ENCODE measurements at regions not wholly inside any gene's neighbourhood (a gene's known extent, or its start where the extent isn't known, plus 50 kb on each side); places are given as distances from the start of the nearest gene placed in this dataset.

- Histone ChIP-seq H3K36me3 (ENCODE audit: control insufficient read depth in 1 of 2, insufficient read depth in 2 of 2, low read length in 1 of 2) (no peaks in the 10 kb centered on the region), H3K27me3 (ENCODE audit: control insufficient read depth in 1 of 2, insufficient read depth in 2 of 2, low read length in 1 of 2) (no peaks in the 10 kb centered on the region), H3K27ac (ENCODE audit: low read depth in 1 of 2, low read length in 2 of 2) (no peak overlapping the region), H3K9me3 (ENCODE audit: control insufficient read depth, low read length) (no peaks in the 10 kb centered on the region), H3K4me1 (ENCODE audit: control insufficient read depth in 1 of 2, insufficient read depth in 2 of 2, low read length in 2 of 2) (no peaks in the 10 kb centered on the region), H3K4me3 (ENCODE audit: low read length in 2 of 2) (no peak overlapping the region)
- DNase-seq (no peak), ATAC-seq (ENCODE audit: low FRiP score) (no peak)
- intact Hi-C loops (cut with DNase I), result no loop called here
- WGBS, 2 donors, result 31 to 39% methylated on average over 5 of the region's 5 CpGs
Measured at GRCh38 chr16:48911700-48912099, 301.7 kb upstream of the N4BP1 start.

GRCh38 chr16:48910214-48910613 is 300.2 kb upstream of the N4BP1 start:
- H3K4me1 ChIP-seq (ENCODE audit: control insufficient read depth in 1 of 2, insufficient read depth in 2 of 2, low read length in 2 of 2), result no peaks in the 10 kb centered on the region
- H3K36me3 ChIP-seq (ENCODE audit: control insufficient read depth in 1 of 2, insufficient read depth in 2 of 2, low read length in 1 of 2), result no peaks in the 10 kb centered on the region
- 81 to 82% methylated on average over 3 of the region's 3 CpGs for WGBS, 2 donors
- DNase-seq, result no peak
- H3K4me3 ChIP-seq (ENCODE audit: low read length in 2 of 2), result no peak overlapping the region
- no peaks in the 10 kb centered on the region for H3K9me3 ChIP-seq (ENCODE audit: control insufficient read depth, low read length)
- intact Hi-C loops (cut with DNase I), result no loop called here
- H3K27me3 ChIP-seq (ENCODE audit: control insufficient read depth in 1 of 2, insufficient read depth in 2 of 2, low read length in 1 of 2), result no peaks in the 10 kb centered on the region
- ATAC-seq (ENCODE audit: low FRiP score), result peak; percentile 40
- no peak overlapping the region for H3K27ac ChIP-seq (ENCODE audit: low read depth in 1 of 2, low read length in 2 of 2)

DNA sequence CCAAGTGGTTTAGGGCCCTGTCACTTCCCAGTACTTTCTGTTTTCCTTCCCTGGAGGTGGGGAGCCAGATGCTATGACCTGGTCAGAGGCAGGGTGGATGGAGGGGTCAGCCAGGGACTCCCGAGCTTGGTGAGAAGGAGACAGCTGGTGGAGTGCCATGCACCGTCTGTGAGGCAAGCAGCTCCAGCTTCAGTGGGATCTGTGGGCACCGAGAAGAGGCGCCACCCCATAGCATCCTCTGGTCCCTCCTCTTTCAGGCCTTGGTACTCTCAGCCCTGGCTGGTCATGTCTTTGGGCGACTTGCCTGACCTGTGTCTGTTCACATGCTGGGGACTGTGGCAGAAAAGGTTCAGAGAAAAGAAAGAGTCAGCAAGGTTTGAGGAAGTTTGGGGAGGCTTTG is 299.3 kb upstream of the N4BP1 start:
- Histone ChIP-seq H3K36me3 (ENCODE audit: control insufficient read depth in 1 of 2, insufficient read depth in 2 of 2, low read length in 1 of 2) (no peaks in the 10 kb centered on the region), H3K27ac (ENCODE audit: low read depth in 1 of 2, low read length in 2 of 2) (no peak overlapping the region), H3K9me3 (ENCODE audit: control insufficient read depth, low read length) (no peaks in the 10 kb centered on the region), H3K4me3 (ENCODE audit: low read length in 2 of 2) (no peak overlapping the region), H3K4me1 (ENCODE audit: control insufficient read depth in 1 of 2, insufficient read depth in 2 of 2, low read length in 2 of 2) (no peaks in the 10 kb centered on the region), H3K27me3 (ENCODE audit: control insufficient read depth in 1 of 2, insufficient read depth in 2 of 2, low read length in 1 of 2) (no peaks in the 10 kb centered on the region)
- intact Hi-C loops (cut with DNase I), result no loop called here
- WGBS, 2 donors, result 73 to 79% methylated on average over 5 of the region's 5 CpGs
- DNase-seq (no peak), ATAC-seq (ENCODE audit: low FRiP score) (no peak)

- WGBS, 2 donors, result 90 to 91% methylated on average over 10 of the region's 10 CpGs
- Histone ChIP-seq H3K4me1 (ENCODE audit: control insufficient read depth in 1 of 2, insufficient read depth in 2 of 2, low read length in 2 of 2) (no peaks in the 10 kb centered on the region), H3K4me3 (ENCODE audit: low read length in 2 of 2) (no peak overlapping the region), H3K9me3 (ENCODE audit: control insufficient read depth, low read length) (no peaks in the 10 kb centered on the region), H3K27ac (ENCODE audit: low read depth in 1 of 2, low read length in 2 of 2) (no peak overlapping the region), H3K27me3 (ENCODE audit: control insufficient read depth in 1 of 2, insufficient read depth in 2 of 2, low read length in 1 of 2) (no peaks in the 10 kb centered on the region), H3K36me3 (ENCODE audit: control insufficient read depth in 1 of 2, insufficient read depth in 2 of 2, low read length in 1 of 2) (no peaks in the 10 kb centered on the region)
- ATAC-seq (ENCODE audit: low FRiP score), result no peak
- DNase-seq, result no peak
- intact Hi-C loops (cut with DNase I), result no loop called here
Measured at GRCh38 chr16:48907906-48908634, 298.1 kb upstream of the N4BP1 start.

DNA sequence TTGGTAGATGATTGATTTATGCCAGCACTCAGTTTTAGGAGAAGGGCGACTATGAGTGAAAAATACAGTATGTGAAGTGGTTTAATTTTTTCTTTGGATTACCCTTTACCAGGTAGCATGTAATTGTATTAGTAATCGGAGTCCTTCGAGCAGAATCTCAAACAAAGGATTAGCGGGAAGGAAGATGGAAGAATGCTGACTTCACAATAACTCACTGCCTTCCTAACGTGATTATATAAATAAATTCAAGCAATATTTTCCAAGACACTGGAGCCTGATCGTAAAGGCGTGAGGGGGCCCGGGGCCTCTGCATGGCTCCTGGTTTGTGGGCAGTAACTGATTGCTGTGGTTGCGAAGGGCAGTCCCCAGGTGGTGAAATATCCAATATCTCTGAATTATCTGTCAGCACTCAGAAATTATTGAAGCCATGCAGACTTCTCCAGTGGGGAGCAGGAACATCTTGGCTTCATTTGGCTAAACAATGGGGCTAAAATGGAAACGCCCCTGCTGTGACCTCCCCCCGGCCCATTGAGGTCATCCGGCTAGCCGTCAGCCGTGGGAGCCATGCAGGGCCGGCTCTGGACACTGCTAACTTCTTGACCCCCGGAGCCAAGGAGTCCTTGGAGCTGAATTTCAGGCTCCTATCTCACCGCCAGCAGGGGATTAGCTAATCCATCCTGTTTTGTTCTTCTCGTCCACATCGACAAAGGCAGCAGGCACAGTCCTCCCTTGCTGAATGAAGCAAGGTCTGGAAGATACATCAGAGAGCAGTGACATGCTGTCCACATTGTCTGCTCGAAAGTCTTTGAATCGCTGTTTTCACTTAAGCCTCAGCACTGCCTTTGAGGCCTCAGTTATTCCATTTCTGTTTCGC is 295.9 kb upstream of the N4BP1 start:
- 48 to 52% methylated on average over 22 of the region's 22 CpGs for WGBS, 2 donors
- Histone ChIP-seq H3K27ac (ENCODE audit: low read depth in 1 of 2, low read length in 2 of 2) (no peak overlapping the region), H3K9me3 (ENCODE audit: control insufficient read depth, low read length) (no peaks in the 10 kb centered on the region), H3K4me3 (ENCODE audit: low read length in 2 of 2) (no peak overlapping the region), H3K27me3 (ENCODE audit: control insufficient read depth in 1 of 2, insufficient read depth in 2 of 2, low read length in 1 of 2) (no peaks in the 10 kb centered on the region), H3K4me1 (ENCODE audit: control insufficient read depth in 1 of 2, insufficient read depth in 2 of 2, low read length in 2 of 2) (no peaks in the 10 kb centered on the region), H3K36me3 (ENCODE audit: control insufficient read depth in 1 of 2, insufficient read depth in 2 of 2, low read length in 1 of 2) (no peaks in the 10 kb centered on the region)
- ATAC-seq (ENCODE audit: low FRiP score) (no peak), DNase-seq (no peak)
- intact Hi-C loops (cut with DNase I), result no loop called here

DNA sequence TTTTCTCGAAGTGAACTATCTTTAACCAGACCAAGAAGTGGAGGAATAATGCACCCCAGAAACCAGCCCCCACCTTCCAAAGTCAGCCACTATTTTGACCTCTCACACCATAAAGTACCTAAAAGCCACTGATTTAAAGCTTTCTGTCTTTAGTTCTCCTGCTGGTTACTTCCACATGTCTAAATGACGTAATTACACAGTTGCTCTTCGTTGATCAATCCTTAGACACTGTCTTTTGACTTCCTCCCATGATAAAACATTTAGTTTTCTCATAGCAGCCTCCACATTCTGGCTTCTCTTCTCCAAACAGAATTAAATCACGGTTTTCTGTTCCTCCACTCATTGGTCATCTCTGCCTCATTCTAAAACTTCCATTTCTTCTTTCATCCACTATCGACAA is 294.4 kb upstream of the N4BP1 start:
- H3K4me3 ChIP-seq (ENCODE audit: low read length in 2 of 2), result no peak overlapping the region
- H3K27me3 ChIP-seq (ENCODE audit: control insufficient read depth in 1 of 2, insufficient read depth in 2 of 2, low read length in 1 of 2), result no peaks in the 10 kb centered on the region
- 40 to 54% methylated on average over 5 of the region's 5 CpGs for WGBS, 2 donors
- H3K4me1 ChIP-seq (ENCODE audit: control insufficient read depth in 1 of 2, insufficient read depth in 2 of 2, low read length in 2 of 2), result no peaks in the 10 kb centered on the region
- H3K27ac ChIP-seq (ENCODE audit: low read depth in 1 of 2, low read length in 2 of 2), result no peak overlapping the region
- intact Hi-C loops (cut with DNase I), result no loop called here
- ATAC-seq (ENCODE audit: low FRiP score) (no peak), DNase-seq (no peak)
- H3K36me3 ChIP-seq (ENCODE audit: control insufficient read depth in 1 of 2, insufficient read depth in 2 of 2, low read length in 1 of 2), result no peaks in the 10 kb centered on the region
- H3K9me3 ChIP-seq (ENCODE audit: control insufficient read depth, low read length), result no peaks in the 10 kb centered on the region

- ATAC-seq (ENCODE audit: low FRiP score), result no peak
Measured at GRCh38 chr16:48903039-48903438, 293.1 kb upstream of the N4BP1 start.

DNA sequence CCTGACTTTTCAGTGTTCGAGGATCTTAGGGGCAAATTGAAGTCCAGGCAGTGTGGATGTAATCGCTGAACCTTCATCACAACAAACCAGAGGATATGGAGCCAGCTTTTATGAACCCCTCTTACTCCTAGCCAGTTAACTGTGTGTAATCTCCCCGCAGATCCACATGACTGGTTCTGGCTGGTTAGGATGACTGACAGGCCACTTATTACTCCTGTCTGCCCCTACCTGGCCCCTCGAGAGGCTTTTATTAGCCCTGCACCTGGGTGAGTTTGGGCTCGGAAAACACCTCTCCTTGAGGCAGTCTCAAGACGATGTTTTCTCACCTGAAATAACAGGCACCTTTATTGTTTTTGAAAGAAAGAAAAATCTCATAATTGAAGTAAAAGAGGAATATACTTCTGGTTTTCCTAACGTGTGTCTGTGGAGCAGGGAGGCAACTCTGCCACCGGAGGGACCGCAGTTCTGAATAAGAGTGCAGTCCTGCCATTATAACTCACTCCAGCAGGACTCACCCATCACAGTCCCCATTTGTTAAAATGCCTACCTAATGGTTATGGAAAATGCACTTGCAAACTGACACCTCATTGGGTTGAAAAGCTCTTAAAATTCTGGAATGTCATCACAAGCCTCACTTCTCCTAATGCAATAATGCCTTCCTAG is 291.9 kb upstream of the N4BP1 start:
- H3K36me3 ChIP-seq (ENCODE audit: control insufficient read depth in 1 of 2, insufficient read depth in 2 of 2, low read length in 1 of 2), result no peaks in the 10 kb centered on the region
- intact Hi-C loops (cut with DNase I), result no loop called here
- no peaks in the 10 kb centered on the region for H3K4me1 ChIP-seq (ENCODE audit: control insufficient read depth in 1 of 2, insufficient read depth in 2 of 2, low read length in 2 of 2)
- H3K27ac ChIP-seq (ENCODE audit: low read depth in 1 of 2, low read length in 2 of 2), result no peak overlapping the region
- DNase-seq (no peak), ATAC-seq (ENCODE audit: low FRiP score) (no peak)
- no peaks in the 10 kb centered on the region for H3K9me3 ChIP-seq (ENCODE audit: control insufficient read depth, low read length)
- H3K27me3 ChIP-seq (ENCODE audit: control insufficient read depth in 1 of 2, insufficient read depth in 2 of 2, low read length in 1 of 2), result no peaks in the 10 kb centered on the region
- 47 to 51% methylated on average over 9 of the region's 9 CpGs for WGBS, 2 donors
- H3K4me3 ChIP-seq (ENCODE audit: low read length in 2 of 2), result no peak overlapping the region

More at GRCh38 chr16:48903039-48903438, 293.1 kb upstream of the N4BP1 start:
- no peaks in the 10 kb centered on the region for H3K9me3 ChIP-seq (ENCODE audit: control insufficient read depth, low read length)
- H3K36me3 ChIP-seq (ENCODE audit: control insufficient read depth in 1 of 2, insufficient read depth in 2 of 2, low read length in 1 of 2), result no peaks in the 10 kb centered on the region
- WGBS, 2 donors, result 28 to 30% methylated on average over 7 of the region's 7 CpGs
- H3K27me3 ChIP-seq (ENCODE audit: control insufficient read depth in 1 of 2, insufficient read depth in 2 of 2, low read length in 1 of 2), result no peaks in the 10 kb centered on the region
- no peaks in the 10 kb centered on the region for H3K4me1 ChIP-seq (ENCODE audit: control insufficient read depth in 1 of 2, insufficient read depth in 2 of 2, low read length in 2 of 2)
- intact Hi-C loops (cut with DNase I), result no loop called here
- DNase-seq, result no peak
- H3K27ac ChIP-seq (ENCODE audit: low read depth in 1 of 2, low read length in 2 of 2), result no peak overlapping the region
- H3K4me3 ChIP-seq (ENCODE audit: low read length in 2 of 2), result no peak overlapping the region

Data from aorta (tissue), 5 donors.